ENCODE measurements at regions not wholly inside any gene's neighbourhood (a gene's known extent, or its start where the extent isn't known, plus 50 kb on each side); places are given as distances from the start of the nearest gene placed in this dataset.
A peak's percentile ranks its signal among the peaks of the same experiment; 100 is the strongest.

- intact Hi-C loops (cut with micrococcal nuclease) = no loop called here
- TF ChIP-seq CTCF (IDR thresholded peaks at IDR 0.05; ENCODE audit: borderline replicate concordance) = no peak
- H3K36me3 ChIP-seq = no peaks in the 10 kb centered on the region
- no peaks in the 10 kb centered on the region for H3K4me1 ChIP-seq
- H3K27ac ChIP-seq (replicated peaks) = no peak overlapping the region
- H3K9me3 ChIP-seq (replicated peaks) = no peaks in the 10 kb centered on the region
- peaks cover 7% of the 10 kb centered on the region for H3K27me3 ChIP-seq (ENCODE audit: low read depth)
- DNase-seq = no peak
- H3K4me3 ChIP-seq = no peak overlapping the region
Observed at GRCh38 chr4:129622566-129622965, 526.6 kb downstream of the C4orf33 start.

- H3K36me3 ChIP-seq = no peaks in the 10 kb centered on the region
- H3K9me3 ChIP-seq (replicated peaks) = no peaks in the 10 kb centered on the region
- no peak for TF ChIP-seq CTCF (IDR thresholded peaks at IDR 0.05; ENCODE audit: borderline replicate concordance)
- H3K27me3 ChIP-seq (ENCODE audit: low read depth) = peaks cover 7% of the 10 kb centered on the region
- DNase-seq = no peak
- H3K4me1 ChIP-seq = no peaks in the 10 kb centered on the region
- intact Hi-C loops (cut with micrococcal nuclease) = no loop called here
- H3K4me3 ChIP-seq = no peak overlapping the region
- H3K27ac ChIP-seq (replicated peaks) = no peak overlapping the region
Observed at GRCh38 chr4:129623233-129623875, 527.4 kb downstream of the C4orf33 start.

- Histone ChIP-seq H3K27ac (replicated peaks) (no peak overlapping the region), H3K36me3 (no peaks in the 10 kb centered on the region), H3K27me3 (ENCODE audit: low read depth) (peaks cover 8% of the 10 kb centered on the region), H3K4me1 (no peaks in the 10 kb centered on the region), H3K4me3 (no peak overlapping the region), H3K9me3 (replicated peaks) (no peaks in the 10 kb centered on the region)
- TF ChIP-seq CTCF (IDR thresholded peaks at IDR 0.05; ENCODE audit: borderline replicate concordance) = peak; percentile 91
- DNase-seq = peak; percentile 20
- intact Hi-C loops (cut with micrococcal nuclease) = loop anchor here (2.0 kb wide), 1 partner anchor 278 kb away; no protein-coding TSS in a partner anchor
Observed at GRCh38 chr4:129641179-129641578, 545.2 kb downstream of the C4orf33 start.

GRCh38 chr4:129645461-129645860 lies 549.5 kb downstream of the C4orf33 start:
- Histone ChIP-seq H3K27ac (replicated peaks) (no peak overlapping the region), H3K27me3 (ENCODE audit: low read depth) (peaks cover 15% of the 10 kb centered on the region), H3K4me1 (no peaks in the 10 kb centered on the region), H3K9me3 (replicated peaks) (no peaks in the 10 kb centered on the region), H3K4me3 (no peak overlapping the region), H3K36me3 (no peaks in the 10 kb centered on the region)
- intact Hi-C loops (cut with micrococcal nuclease) = no loop called here
- TF ChIP-seq CTCF (IDR thresholded peaks at IDR 0.05; ENCODE audit: borderline replicate concordance) = no peak
- DNase-seq = no peak

GRCh38 chr4:129668092-129668491 lies 572.1 kb downstream of the C4orf33 start:
- Histone ChIP-seq H3K9me3 (replicated peaks) (no peaks in the 10 kb centered on the region), H3K36me3 (no peaks in the 10 kb centered on the region), H3K4me3 (no peak overlapping the region), H3K4me1 (no peaks in the 10 kb centered on the region), H3K27me3 (ENCODE audit: low read depth) (no peaks in the 10 kb centered on the region), H3K27ac (replicated peaks) (no peak overlapping the region)
- intact Hi-C loops (cut with micrococcal nuclease) = no loop called here
- no peak for DNase-seq
- no peak for TF ChIP-seq CTCF (IDR thresholded peaks at IDR 0.05; ENCODE audit: borderline replicate concordance)

All from left ventricle myocardium inferior (tissue), 1 donor.